ENCODE measurements at regions not wholly inside any gene's neighbourhood (a gene's known extent, or its start where the extent isn't known, plus 50 kb on each side); places are given as distances from the start of the nearest gene placed in this dataset.

GRCh38 chr6:41413250-41413649 is 77.8 kb downstream of the NCR2 start:
- Histone ChIP-seq H3K4me1 (ENCODE audit: insufficient read depth, insufficient read length) (peaks cover 3% of the 10 kb centered on the region), H3K27me3 (ENCODE audit: insufficient read depth, insufficient read length) (peaks cover 40% of the 10 kb centered on the region), H3K36me3 (ENCODE audit: insufficient read depth, insufficient read length, low read length) (no peaks in the 10 kb centered on the region), H3K9me3 (ENCODE audit: insufficient read depth, low read length) (no peaks in the 10 kb centered on the region), H3K4me3 (ENCODE audit: insufficient read length, low read depth) (no peak overlapping the region), H3K9ac (ENCODE audit: insufficient read length, low read depth) (no peak overlapping the region)
- no peak for DNase-seq (ENCODE audit: low read depth, low spot score)
- no peak for TF ChIP-seq ZNF274 (IDR thresholded peaks at IDR 0.05; ENCODE audit: low read depth, low read length)
- no peak for TF ChIP-seq SUZ12 (IDR thresholded peaks at IDR 0.05; ENCODE audit: extremely low read depth, insufficient read depth, insufficient read length)
- TF ChIP-seq YY1 (IDR thresholded peaks at IDR 0.05; ENCODE audit: insufficient read depth, insufficient read length) = no peak

DNA sequence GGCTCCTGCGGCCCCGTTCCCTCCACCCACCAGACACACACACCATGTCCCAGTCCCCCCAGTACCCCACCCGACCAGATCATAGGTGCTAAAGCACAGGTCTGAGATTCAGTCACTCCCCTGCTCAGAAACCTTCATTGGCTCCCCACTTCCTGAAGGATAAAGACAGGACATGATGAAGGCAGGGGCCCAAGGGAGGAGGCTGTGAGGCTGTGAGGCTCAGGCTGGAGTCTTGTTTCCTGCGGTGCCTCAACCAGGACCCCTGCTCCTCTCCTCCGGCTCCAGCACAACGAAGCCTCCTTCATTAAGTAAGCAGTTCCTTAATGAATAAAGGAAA is 81.1 kb downstream of the NCR2 start:
- TF ChIP-seq SUZ12 (IDR thresholded peaks at IDR 0.05; ENCODE audit: extremely low read depth, insufficient read depth, insufficient read length) = no peak
- no peak for TF ChIP-seq ZNF274 (IDR thresholded peaks at IDR 0.05; ENCODE audit: low read depth, low read length)
- TF ChIP-seq YY1 (IDR thresholded peaks at IDR 0.05; ENCODE audit: insufficient read depth, insufficient read length) = no peak
- Histone ChIP-seq H3K9me3 (ENCODE audit: insufficient read depth, low read length) (peaks cover 13% of the 10 kb centered on the region; the same call in 1 of the 2 replicates), H3K36me3 (ENCODE audit: insufficient read depth, insufficient read length, low read length) (no peaks in the 10 kb centered on the region), H3K27me3 (ENCODE audit: insufficient read depth, insufficient read length) (peaks cover 64% of the 10 kb centered on the region), H3K9ac (ENCODE audit: insufficient read length, low read depth) (no peak overlapping the region), H3K4me3 (ENCODE audit: insufficient read length, low read depth) (no peak overlapping the region), H3K4me1 (ENCODE audit: insufficient read depth, insufficient read length) (peaks cover 3% of the 10 kb centered on the region)
- DNase-seq (ENCODE audit: low read depth, low spot score) = no peak

DNA sequence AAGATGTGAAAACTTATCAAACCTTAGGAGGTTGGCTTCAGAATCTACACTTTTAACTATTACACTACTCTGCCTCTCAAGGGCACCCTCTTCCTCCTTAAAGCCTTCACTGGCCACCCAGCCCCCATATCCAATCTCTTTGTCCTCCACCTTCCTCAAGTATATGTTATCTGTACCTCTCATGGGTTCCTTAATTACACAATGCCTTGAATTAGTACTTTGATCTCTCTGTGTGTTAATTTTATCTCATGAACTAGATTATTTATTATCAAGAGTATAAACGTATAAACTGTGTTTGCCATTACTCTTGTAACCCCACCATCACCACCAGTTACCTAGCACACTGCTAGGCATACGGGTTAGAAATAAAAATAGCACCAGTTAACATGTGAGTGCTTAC is 83.3 kb downstream of the NCR2 start:
- Histone ChIP-seq H3K36me3 (ENCODE audit: insufficient read depth, insufficient read length, low read length) (no peaks in the 10 kb centered on the region), H3K27me3 (ENCODE audit: insufficient read depth, insufficient read length) (peaks cover 74% of the 10 kb centered on the region), H3K9ac (ENCODE audit: insufficient read length, low read depth) (no peak overlapping the region), H3K4me3 (ENCODE audit: insufficient read length, low read depth) (no peak overlapping the region), H3K9me3 (ENCODE audit: insufficient read depth, low read length) (peaks cover 13% of the 10 kb centered on the region; the same call in 1 of the 2 replicates), H3K4me1 (ENCODE audit: insufficient read depth, insufficient read length) (no peaks in the 10 kb centered on the region)
- no peak for DNase-seq (ENCODE audit: low read depth, low spot score)
- TF ChIP-seq ZNF274 (IDR thresholded peaks at IDR 0.05; ENCODE audit: low read depth, low read length) (no peak), YY1 (IDR thresholded peaks at IDR 0.05; ENCODE audit: insufficient read depth, insufficient read length) (no peak), SUZ12 (IDR thresholded peaks at IDR 0.05; ENCODE audit: extremely low read depth, insufficient read depth, insufficient read length) (no peak)

- Histone ChIP-seq H3K9me3 (ENCODE audit: insufficient read depth, low read length) (peaks cover 13% of the 10 kb centered on the region; the same call in 1 of the 2 replicates), H3K27me3 (ENCODE audit: insufficient read depth, insufficient read length) (peaks cover 74% of the 10 kb centered on the region), H3K4me1 (ENCODE audit: insufficient read depth, insufficient read length) (peaks cover 2% of the 10 kb centered on the region), H3K4me3 (ENCODE audit: insufficient read length, low read depth) (no peak overlapping the region), H3K9ac (ENCODE audit: insufficient read length, low read depth) (no peak overlapping the region), H3K36me3 (ENCODE audit: insufficient read depth, insufficient read length, low read length) (no peaks in the 10 kb centered on the region)
- TF ChIP-seq YY1 (IDR thresholded peaks at IDR 0.05; ENCODE audit: insufficient read depth, insufficient read length) = no peak
- no peak for TF ChIP-seq ZNF274 (IDR thresholded peaks at IDR 0.05; ENCODE audit: low read depth, low read length)
- TF ChIP-seq SUZ12 (IDR thresholded peaks at IDR 0.05; ENCODE audit: extremely low read depth, insufficient read depth, insufficient read length) = no peak
- no peak for DNase-seq (ENCODE audit: low read depth, low spot score)
These were observed 84.0 kb downstream of the NCR2 start for GRCh38 chr6:41419385-41419784.

DNA sequence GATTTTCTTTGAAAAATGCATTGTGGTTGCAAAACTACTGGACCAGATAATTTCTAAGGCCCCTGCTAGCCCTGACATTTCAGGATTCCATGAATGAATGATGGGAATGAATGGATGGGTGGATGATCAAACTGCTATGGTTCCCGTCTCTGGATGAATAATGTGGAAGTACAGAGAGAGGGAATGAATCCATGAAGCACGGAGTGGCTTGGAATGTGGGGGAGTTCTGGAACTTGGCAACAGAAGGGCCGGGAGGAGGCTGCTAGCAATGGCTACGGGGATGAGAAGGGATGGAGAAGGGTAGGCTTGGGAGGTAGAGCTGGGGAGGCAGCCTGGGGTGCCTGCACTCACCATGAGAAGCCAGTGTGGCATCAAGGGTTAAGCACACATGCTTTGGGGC is 84.8 kb downstream of the NCR2 start:
- no peaks in the 10 kb centered on the region for H3K36me3 ChIP-seq (ENCODE audit: insufficient read depth, insufficient read length, low read length)
- H3K9me3 ChIP-seq (ENCODE audit: insufficient read depth, low read length) = peaks cover 13% of the 10 kb centered on the region; the same call in 1 of the 2 replicates
- H3K27me3 ChIP-seq (ENCODE audit: insufficient read depth, insufficient read length) = peaks cover 72% of the 10 kb centered on the region
- no peak for TF ChIP-seq YY1 (IDR thresholded peaks at IDR 0.05; ENCODE audit: insufficient read depth, insufficient read length)
- no peak for TF ChIP-seq ZNF274 (IDR thresholded peaks at IDR 0.05; ENCODE audit: low read depth, low read length)
- no peak for TF ChIP-seq SUZ12 (IDR thresholded peaks at IDR 0.05; ENCODE audit: extremely low read depth, insufficient read depth, insufficient read length)
- H3K4me3 ChIP-seq (ENCODE audit: insufficient read length, low read depth) = no peak overlapping the region
- DNase-seq (ENCODE audit: low read depth, low spot score) = no peak
- no peak overlapping the region for H3K9ac ChIP-seq (ENCODE audit: insufficient read length, low read depth)
- peaks cover 2% of the 10 kb centered on the region for H3K4me1 ChIP-seq (ENCODE audit: insufficient read depth, insufficient read length)

GRCh38 chr6:41422161-41422560 is 86.8 kb downstream of the NCR2 start:
- H3K4me3 ChIP-seq (ENCODE audit: insufficient read length, low read depth) = no peak overlapping the region
- H3K36me3 ChIP-seq (ENCODE audit: insufficient read depth, insufficient read length, low read length) = no peaks in the 10 kb centered on the region
- peaks cover 13% of the 10 kb centered on the region; the same call in 1 of the 2 replicates for H3K9me3 ChIP-seq (ENCODE audit: insufficient read depth, low read length)
- peaks cover 72% of the 10 kb centered on the region for H3K27me3 ChIP-seq (ENCODE audit: insufficient read depth, insufficient read length)
- peaks cover 8% of the 10 kb centered on the region for H3K4me1 ChIP-seq (ENCODE audit: insufficient read depth, insufficient read length)
- TF ChIP-seq ZNF274 (IDR thresholded peaks at IDR 0.05; ENCODE audit: low read depth, low read length) (no peak), YY1 (IDR thresholded peaks at IDR 0.05; ENCODE audit: insufficient read depth, insufficient read length) (no peak), SUZ12 (IDR thresholded peaks at IDR 0.05; ENCODE audit: extremely low read depth, insufficient read depth, insufficient read length) (no peak)
- H3K9ac ChIP-seq (ENCODE audit: insufficient read length, low read depth) = no peak overlapping the region
- DNase-seq (ENCODE audit: low read depth, low spot score) = no peak

GRCh38 chr6:41423002-41423401 is 87.6 kb downstream of the NCR2 start:
- H3K4me1 ChIP-seq (ENCODE audit: insufficient read depth, insufficient read length) = peaks cover 8% of the 10 kb centered on the region
- H3K9ac ChIP-seq (ENCODE audit: insufficient read length, low read depth) = no peak overlapping the region
- DNase-seq (ENCODE audit: low read depth, low spot score) = no peak
- peaks cover 72% of the 10 kb centered on the region for H3K27me3 ChIP-seq (ENCODE audit: insufficient read depth, insufficient read length)
- no peak for TF ChIP-seq YY1 (IDR thresholded peaks at IDR 0.05; ENCODE audit: insufficient read depth, insufficient read length)
- no peak for TF ChIP-seq ZNF274 (IDR thresholded peaks at IDR 0.05; ENCODE audit: low read depth, low read length)
- no peak for TF ChIP-seq SUZ12 (IDR thresholded peaks at IDR 0.05; ENCODE audit: extremely low read depth, insufficient read depth, insufficient read length)
- no peaks in the 10 kb centered on the region for H3K36me3 ChIP-seq (ENCODE audit: insufficient read depth, insufficient read length, low read length)
- H3K4me3 ChIP-seq (ENCODE audit: insufficient read length, low read depth) = no peak overlapping the region
- H3K9me3 ChIP-seq (ENCODE audit: insufficient read depth, low read length) = peaks cover 13% of the 10 kb centered on the region; the same call in 1 of the 2 replicates

Data from NT2/D1 (cell line).